Naive thymus-derived CD4-positive, alpha-beta T cell (primary cell): ENCODE measurements at regions not wholly inside any gene's neighbourhood (a gene's known extent, or its start where the extent isn't known, plus 50 kb on each side); places are given as distances from the start of the nearest gene placed in this dataset.

ENCODE experiments used
- ATAC-seq: fragments of 150-1000 bp; cut with Tn5 transposase; 2 replicates; pipeline ENCODE4 v1.10.0; 2021; ENCODE audit warnings: mild to moderate bottlenecking, moderate library complexity
- CTCF ChIA-PET: fragments of 350-600 bp; sonication (Branson Sonifier 250); formaldehyde crosslinking; loops from one replicate; lab custom pipeline; 2021; ENCODE audit warnings: antibody characterized with exemption; lab: Charles Lee
- POLR2A ChIA-PET: fragments of 350-600 bp; sonication (Branson Sonifier 250); formaldehyde crosslinking; loops from one replicate; lab custom pipeline; 2021; ENCODE audit warnings: antibody characterized with exemption, inconsistent platforms; lab: Charles Lee
- DNase-seq, 9 donors: peaks; one replicate each; pipeline versions ENCODE4 v3.0.0 to v3.0.0-alpha.2; 2020 to 2022; ENCODE audit warnings: mixed read lengths in 1 of 9
- H3K27ac ChIP-seq: one replicate; pipeline ENCODE4 v1.7.0; 2013; ENCODE audit warnings: mild to moderate bottlenecking, low read depth, low read length, moderate library complexity
- H3K27me3 ChIP-seq, 2 donors: one replicate each; pipeline ENCODE4 v1.7.0; 2013; ENCODE audit warnings: low read length in 2 of 2, mild to moderate bottlenecking in 2 of 2, moderate library complexity in 2 of 2; ENCODE audit not compliant: control insufficient read depth in 2 of 2, insufficient read depth in 2 of 2
- H3K36me3 ChIP-seq, 3 experiments: 1 replicate in 2 of 3; 2 replicates in 1 of 3; pipeline ENCODE4 v1.7.0; 2013; ENCODE audit warnings: low read length in 3 of 3, mild to moderate bottlenecking in 3 of 3, moderate library complexity in 1 of 3; ENCODE audit not compliant: insufficient read depth in 3 of 3, control insufficient read depth in 2 of 3
- H3K4me1 ChIP-seq, 2 donors: one replicate each; pipeline ENCODE4 v1.7.0; 2013; ENCODE audit warnings: low read length in 2 of 2, mild to moderate bottlenecking in 2 of 2, moderate library complexity in 1 of 2; ENCODE audit not compliant: control insufficient read depth in 2 of 2, insufficient read depth in 2 of 2
- H3K4me3 ChIP-seq: 2 replicates; pipeline ENCODE4 v1.7.0; 2013; ENCODE audit warnings: mild to moderate bottlenecking, low read length
- H3K9me3 ChIP-seq, 3 experiments: 1 replicate in 2 of 3; 2 replicates in 1 of 3; pipeline ENCODE4 v1.7.0; 2013; ENCODE audit warnings: low read length in 3 of 3; ENCODE audit not compliant: control insufficient read depth in 2 of 3
- H3K27ac Mint-ChIP-seq, 9 donors: one replicate each; pipeline ENCODE4 v1.8.0; 2020 to 2022; ENCODE audit warnings: mixed read lengths in 9 of 9, mild to moderate bottlenecking in 8 of 9, moderate library complexity in 5 of 9, inconsistent platforms in 2 of 9
- H3K27me3 Mint-ChIP-seq, 5 donors: one replicate each; pipeline ENCODE4 v1.8.0; 2021 to 2022; ENCODE audit warnings: mixed read lengths in 5 of 5, mild to moderate bottlenecking in 1 of 5
- H3K36me3 Mint-ChIP-seq, 5 donors: one replicate each; pipeline ENCODE4 v1.8.0; 2020 to 2022; ENCODE audit warnings: mixed read lengths in 5 of 5, mild to moderate bottlenecking in 3 of 5, inconsistent platforms in 1 of 5
- H3K4me1 Mint-ChIP-seq, 7 donors: one replicate each; pipeline ENCODE4 v1.8.0; 2020 to 2022; ENCODE audit warnings: mixed read lengths in 7 of 7, mild to moderate bottlenecking in 3 of 7, inconsistent platforms in 1 of 7
- H3K4me3 Mint-ChIP-seq, 10 donors: one replicate each; pipeline ENCODE4 v1.8.0; 2020 to 2022; ENCODE audit warnings: mild to moderate bottlenecking in 10 of 10, mixed read lengths in 10 of 10, moderate library complexity in 6 of 10, inconsistent platforms in 2 of 10
- H3K9me3 Mint-ChIP-seq, 11 donors: one replicate each; pipeline ENCODE4 v1.8.0; 2020 to 2022; ENCODE audit warnings: mixed read lengths in 11 of 11, mild to moderate bottlenecking in 4 of 11, inconsistent platforms in 1 of 11, moderate library complexity in 1 of 11
- intact Hi-C, 2 donors: fragments of 100-400 bp; cut with micrococcal nuclease; formaldehyde crosslinking; loops; one replicate each; pipeline ENCODE4 v1.15.1; 2023

- ChIA-PET POLR2A (no interaction called here), CTCF (no interaction called here)
- ATAC-seq, result no peak
- no peak overlapping the region for H3K27ac Mint-ChIP-seq
- H3K36me3 Mint-ChIP-seq, result peaks cover 2 to 16% (median 4%) of the 10 kb centered on the region in 5 donors
- no peaks in the 10 kb centered on the region for H3K9me3 ChIP-seq
- no peak overlapping the region for H3K4me3 ChIP-seq
- H3K4me1 ChIP-seq, result no peaks in the 10 kb centered on the region
- DNase-seq, result no peak
- intact Hi-C loops, result no loop called here
- no peaks in the 10 kb centered on the region for H3K36me3 ChIP-seq
- peaks cover 0 to 3% (median 0%) of the 10 kb centered on the region in 7 donors for H3K4me1 Mint-ChIP-seq
- H3K27ac ChIP-seq, result no peak overlapping the region
- peaks cover 0 to 21% (median 6%) of the 10 kb centered on the region in 11 donors for H3K9me3 Mint-ChIP-seq
- peaks cover 0 to 4% (median 0%) of the 10 kb centered on the region in 5 donors for H3K27me3 Mint-ChIP-seq
- H3K4me3 Mint-ChIP-seq, result no peak overlapping the region
- no peaks in the 10 kb centered on the region for H3K27me3 ChIP-seq
Measured at GRCh38 chrX:74023203-74023602, 170.7 kb upstream of the XIST start.

GRCh38 chrX:74018253-74018652 lies 165.7 kb upstream of the XIST start:
- intact Hi-C loops, result loop anchor here (10.0 kb wide), 2 partner anchors 73 to 933 kb away; no protein-coding TSS in a partner anchor
- Mint-ChIP-seq H3K9me3 (peaks cover 0 to 3% (median 0%) of the 10 kb centered on the region in 11 donors), H3K27ac (no peak overlapping the region), H3K27me3 (no peaks in the 10 kb centered on the region), H3K36me3 (peaks cover 0 to 7% (median 0%) of the 10 kb centered on the region in 5 donors), H3K4me3 (no peak overlapping the region), H3K4me1 (peaks cover 0 to 10% (median 3%) of the 10 kb centered on the region in 7 donors)
- no peak for ATAC-seq
- ChIA-PET POLR2A (no interaction called here), CTCF (no interaction called here)
- Histone ChIP-seq H3K4me3 (no peak overlapping the region), H3K4me1 (no peaks in the 10 kb centered on the region), H3K27ac (no peak overlapping the region), H3K9me3 (no peaks in the 10 kb centered on the region), H3K36me3 (no peaks in the 10 kb centered on the region), H3K27me3 (no peaks in the 10 kb centered on the region)
- no peak for DNase-seq

DNA sequence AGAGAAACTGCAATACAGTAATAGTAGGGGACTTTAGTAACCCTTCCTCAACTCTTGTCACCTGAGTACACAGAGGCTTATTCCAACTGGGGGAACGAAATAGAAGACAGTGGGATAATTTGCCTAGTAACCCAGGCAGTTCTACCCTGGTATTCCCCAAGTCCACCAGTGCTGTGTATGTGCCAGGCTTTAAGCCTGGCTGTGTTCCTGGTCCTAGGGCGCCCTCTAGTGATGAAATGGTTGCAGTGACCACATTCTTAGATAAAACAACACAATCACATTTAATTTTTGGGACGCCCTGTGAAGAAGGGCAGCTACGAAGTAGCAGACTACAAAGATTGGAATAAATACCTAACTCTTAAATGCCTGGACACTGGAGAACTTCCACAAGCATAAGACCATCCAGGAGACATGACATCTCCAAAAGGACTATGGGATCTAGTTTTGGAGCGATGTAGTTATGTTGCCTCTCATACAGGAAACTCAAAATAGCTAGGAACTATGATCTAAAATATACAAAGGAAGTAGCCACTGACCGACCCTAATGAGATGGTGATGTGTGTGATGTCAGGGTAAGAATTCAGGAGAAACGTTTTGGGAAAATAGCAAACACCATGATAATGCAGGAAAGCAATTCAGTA lies 163.0 kb upstream of the XIST start:
- Mint-ChIP-seq H3K4me3 (no peak overlapping the region), H3K27ac (peak overlapping the region in 2 of 9 donors; percentile 18 to 37), H3K27me3 (no peaks in the 10 kb centered on the region), H3K36me3 (peaks cover 0 to 5% (median 0%) of the 10 kb centered on the region in 5 donors), H3K4me1 (peaks cover 0 to 7% (median 3%) of the 10 kb centered on the region in 7 donors), H3K9me3 (peaks cover 0 to 1% (median 0%) of the 10 kb centered on the region in 11 donors)
- H3K4me3 ChIP-seq, result no peak overlapping the region
- no peaks in the 10 kb centered on the region for H3K4me1 ChIP-seq
- no peaks in the 10 kb centered on the region for H3K9me3 ChIP-seq
- H3K36me3 ChIP-seq, result no peaks in the 10 kb centered on the region
- no peak overlapping the region for H3K27ac ChIP-seq
- CTCF ChIA-PET, result interaction anchor here (0.8 to 3.0 kb wide), 5 partner anchors 155 to 162 kb away, joined by 3 to 16 read pairs (median 3); partner anchors contain the start of gene XIST
- ATAC-seq (peak; percentile 77), DNase-seq (peak; percentile 12 to 81 (median 55))
- intact Hi-C loops, result loop anchor here (1.0 to 10.0 kb wide), 8 partner anchors 71 to 931 kb away; no protein-coding TSS in a partner anchor
- POLR2A ChIA-PET, result no interaction called here
- no peaks in the 10 kb centered on the region for H3K27me3 ChIP-seq

- no peak overlapping the region for H3K4me3 ChIP-seq
- Mint-ChIP-seq H3K27ac (peak overlapping the region in 3 of 9 donors; percentile 38 to 59 (median 59)), H3K4me3 (no peak overlapping the region), H3K9me3 (peaks cover 0 to 13% (median 3%) of the 10 kb centered on the region in 11 donors), H3K4me1 (peaks cover 0 to 5% (median 0%) of the 10 kb centered on the region in 7 donors), H3K36me3 (peaks cover 0 to 22% (median 13%) of the 10 kb centered on the region in 5 donors), H3K27me3 (no peaks in the 10 kb centered on the region)
- intact Hi-C loops, result no loop called here
- ATAC-seq (no peak), DNase-seq (no peak)
- no peaks in the 10 kb centered on the region for H3K4me1 ChIP-seq
- ChIA-PET CTCF (no interaction called here), POLR2A (interaction anchor here (0.7 kb wide), 1 partner anchor 240 kb away, joined by 3 read pairs; no protein-coding TSS in a partner anchor)
- no peaks in the 10 kb centered on the region for H3K9me3 ChIP-seq
- no peaks in the 10 kb centered on the region for H3K27me3 ChIP-seq
- H3K36me3 ChIP-seq, result peaks cover 0 to 3% (median 0%) of the 10 kb centered on the region in 3 experiments
- no peak overlapping the region for H3K27ac ChIP-seq
Measured at GRCh38 chrX:74009041-74009440, 156.5 kb upstream of the XIST start.

DNA sequence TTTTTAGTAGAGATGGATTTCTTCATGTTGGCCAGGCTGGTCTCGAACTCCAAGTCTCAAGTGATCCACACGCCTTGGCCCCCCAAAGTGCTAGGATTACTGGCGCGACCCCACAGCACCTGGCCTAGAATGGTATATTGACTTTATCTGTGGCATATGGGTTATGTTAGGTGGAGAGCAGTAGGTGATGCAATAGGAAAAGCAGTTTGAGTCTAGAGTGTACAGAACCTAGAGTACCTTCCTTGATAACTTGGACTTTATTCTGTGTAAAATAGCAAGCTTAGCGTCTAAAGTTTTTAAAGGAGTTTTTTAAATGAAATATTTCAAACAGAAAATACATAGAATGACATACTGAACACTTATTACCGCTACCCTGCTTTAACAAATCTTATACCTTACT lies 139.5 kb upstream of the XIST start:
- no peak for ATAC-seq
- H3K4me1 ChIP-seq, result no peaks in the 10 kb centered on the region

DNA sequence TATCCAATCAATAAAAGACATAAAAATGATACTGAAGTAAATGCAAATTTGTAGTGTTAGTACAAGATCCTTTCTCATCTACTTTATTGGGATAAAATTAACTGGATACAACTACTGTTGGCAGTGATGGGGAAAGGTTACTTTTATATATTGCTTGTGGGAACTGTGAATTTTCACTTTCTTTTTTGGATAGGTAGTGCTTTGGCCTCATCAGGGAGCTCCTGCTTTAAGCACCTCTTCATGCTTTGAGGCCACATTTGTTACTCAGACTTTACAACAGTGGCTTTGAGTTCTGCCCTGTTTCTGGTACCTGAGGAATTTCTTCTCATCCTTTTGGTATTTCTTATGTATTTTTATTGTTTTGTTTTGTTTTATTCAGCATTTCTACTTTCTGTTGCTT lies 134.7 kb upstream of the XIST start:
- intact Hi-C loops, result no loop called here
- no peak overlapping the region for H3K27ac ChIP-seq
- no peak overlapping the region for H3K4me3 ChIP-seq
- no peaks in the 10 kb centered on the region for H3K9me3 Mint-ChIP-seq
- no peaks in the 10 kb centered on the region for H3K9me3 ChIP-seq
- H3K27ac Mint-ChIP-seq, result peak overlapping the region in 1 of 9 donors; percentile 29
- H3K4me1 Mint-ChIP-seq, result peaks cover 0 to 21% (median 3%) of the 10 kb centered on the region in 7 donors
- H3K4me3 Mint-ChIP-seq, result no peak overlapping the region
- no peaks in the 10 kb centered on the region for H3K27me3 ChIP-seq
- no peaks in the 10 kb centered on the region for H3K4me1 ChIP-seq
- CTCF ChIA-PET, result no interaction called here
- DNase-seq, result no peak
- H3K27me3 Mint-ChIP-seq, result no peaks in the 10 kb centered on the region
- peaks cover 0 to 45% (median 18%) of the 10 kb centered on the region in 5 donors for H3K36me3 Mint-ChIP-seq
- POLR2A ChIA-PET, result no interaction called here
- ATAC-seq, result no peak
- no peaks in the 10 kb centered on the region for H3K36me3 ChIP-seq

More for the DNA sequence above, 139.5 kb upstream of the XIST start:
- no peak for DNase-seq
- Histone ChIP-seq H3K27ac (no peak overlapping the region), H3K9me3 (no peaks in the 10 kb centered on the region), H3K27me3 (no peaks in the 10 kb centered on the region), H3K36me3 (peaks cover 0 to 6% (median 3%) of the 10 kb centered on the region in 3 experiments), H3K4me3 (no peak overlapping the region)
- ChIA-PET POLR2A (no interaction called here), CTCF (no interaction called here)
- no peaks in the 10 kb centered on the region for H3K27me3 Mint-ChIP-seq
- peaks cover 0 to 6% (median 0%) of the 10 kb centered on the region in 11 donors for H3K9me3 Mint-ChIP-seq
- no peak overlapping the region for H3K4me3 Mint-ChIP-seq
- H3K27ac Mint-ChIP-seq, result no peak overlapping the region
- H3K4me1 Mint-ChIP-seq, result peaks cover 0 to 11% (median 4%) of the 10 kb centered on the region in 7 donors
- H3K36me3 Mint-ChIP-seq, result peaks cover 0 to 51% (median 34%) of the 10 kb centered on the region in 5 donors
- intact Hi-C loops, result no loop called here
